GM13977 (cell line): ENCODE measurements at regions not wholly inside any gene's neighbourhood (a gene's known extent, or its start where the extent isn't known, plus 50 kb on each side); places are given as distances from the start of the nearest gene placed in this dataset.

Experiments used
- DNase-seq: peaks from one replicate; pipeline ENCODE4 v3.0.0; 2012; ENCODE audit warnings: low spot score
- CTCF ChIP-seq: IDR thresholded peaks from 2 replicates; pipeline ENCODE4 v1.5.1; 2012; ENCODE audit warnings: mild to moderate bottlenecking, control low read depth; ENCODE audit not compliant: insufficient read depth; ENCODE audit errors: extremely low read depth, missing control alignments
- in situ Hi-C: fragments of 300-500 bp; cut with MboI; formaldehyde crosslinking; loops from one replicate; pipeline ENCODE4 v1.12.0; 2022; ENCODE audit warnings: low sequenced_read_pairs, low pct_unique_long_range_greater_than_20kb, mixed read lengths, inconsistent platforms; ENCODE audit not compliant: unreplicated experiment

GRCh38 chr15:61582092-61582491, 353.0 kb upstream of the RORA start:
- DNase-seq = no peak
- in situ Hi-C loops = no loop called here
- no peak for TF ChIP-seq CTCF

DNA sequence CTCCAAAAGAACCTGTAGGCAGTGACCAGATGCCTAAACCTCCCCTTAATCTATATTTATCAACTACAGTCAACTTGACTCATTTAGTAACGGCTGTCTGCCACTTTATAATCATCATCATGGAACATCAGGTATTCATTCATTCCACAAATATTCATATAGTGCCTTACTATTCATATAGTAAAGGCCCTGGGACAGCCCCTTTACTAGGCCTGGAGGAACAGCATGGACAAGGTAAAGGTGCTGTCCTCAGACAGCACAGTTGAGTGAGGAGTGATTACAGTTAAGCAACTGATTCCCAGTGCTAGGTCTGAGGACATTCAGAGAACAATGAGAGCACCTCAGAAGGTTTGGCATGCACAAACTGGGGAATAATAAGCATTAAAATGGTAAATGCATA, 346.5 kb upstream of the RORA start:
- in situ Hi-C loops = no loop called here
- TF ChIP-seq CTCF = no peak
- DNase-seq = no peak

DNA sequence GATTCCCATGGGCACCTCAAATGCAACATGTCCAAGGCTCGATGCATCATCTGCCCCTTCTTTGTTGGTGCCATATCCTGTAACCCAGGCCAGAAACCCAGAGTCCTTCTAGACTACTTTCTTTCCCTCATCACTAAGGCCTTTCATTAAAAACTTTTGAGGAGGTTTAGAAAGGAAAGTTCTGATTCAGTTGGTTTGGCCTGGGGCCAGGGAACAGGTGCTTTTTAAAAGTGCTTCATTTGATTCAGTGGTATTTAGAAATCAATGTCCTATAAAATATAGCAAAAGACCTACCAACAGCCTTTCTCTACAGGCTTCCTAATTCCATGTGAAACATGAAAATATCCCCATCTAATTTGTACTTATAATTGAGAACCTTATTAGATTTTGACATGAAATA, 341.9 kb upstream of the RORA start:
- in situ Hi-C loops = no loop called here
- no peak for TF ChIP-seq CTCF
- no peak for DNase-seq

DNA sequence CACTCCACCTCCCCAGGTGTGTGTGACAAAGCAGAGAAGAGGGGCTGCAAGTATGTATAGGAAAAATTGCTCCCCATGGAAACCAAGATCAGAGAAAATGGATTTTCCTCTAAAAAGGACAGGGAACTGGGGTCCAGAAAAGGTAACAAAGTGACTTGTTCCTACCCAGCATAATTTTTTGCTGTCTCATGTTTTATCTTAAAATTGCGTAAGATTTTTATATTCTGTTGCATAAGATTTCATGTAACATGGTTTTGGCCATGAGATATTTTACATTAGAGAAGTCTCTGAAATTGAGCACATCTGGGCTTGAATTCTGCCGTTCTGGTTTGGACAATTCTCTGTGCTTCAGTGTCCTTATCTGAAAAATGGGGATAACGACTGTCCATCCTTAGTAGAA, 335.7 kb upstream of the RORA start:
- DNase-seq = no peak
- in situ Hi-C loops = no loop called here
- no peak for TF ChIP-seq CTCF

DNA sequence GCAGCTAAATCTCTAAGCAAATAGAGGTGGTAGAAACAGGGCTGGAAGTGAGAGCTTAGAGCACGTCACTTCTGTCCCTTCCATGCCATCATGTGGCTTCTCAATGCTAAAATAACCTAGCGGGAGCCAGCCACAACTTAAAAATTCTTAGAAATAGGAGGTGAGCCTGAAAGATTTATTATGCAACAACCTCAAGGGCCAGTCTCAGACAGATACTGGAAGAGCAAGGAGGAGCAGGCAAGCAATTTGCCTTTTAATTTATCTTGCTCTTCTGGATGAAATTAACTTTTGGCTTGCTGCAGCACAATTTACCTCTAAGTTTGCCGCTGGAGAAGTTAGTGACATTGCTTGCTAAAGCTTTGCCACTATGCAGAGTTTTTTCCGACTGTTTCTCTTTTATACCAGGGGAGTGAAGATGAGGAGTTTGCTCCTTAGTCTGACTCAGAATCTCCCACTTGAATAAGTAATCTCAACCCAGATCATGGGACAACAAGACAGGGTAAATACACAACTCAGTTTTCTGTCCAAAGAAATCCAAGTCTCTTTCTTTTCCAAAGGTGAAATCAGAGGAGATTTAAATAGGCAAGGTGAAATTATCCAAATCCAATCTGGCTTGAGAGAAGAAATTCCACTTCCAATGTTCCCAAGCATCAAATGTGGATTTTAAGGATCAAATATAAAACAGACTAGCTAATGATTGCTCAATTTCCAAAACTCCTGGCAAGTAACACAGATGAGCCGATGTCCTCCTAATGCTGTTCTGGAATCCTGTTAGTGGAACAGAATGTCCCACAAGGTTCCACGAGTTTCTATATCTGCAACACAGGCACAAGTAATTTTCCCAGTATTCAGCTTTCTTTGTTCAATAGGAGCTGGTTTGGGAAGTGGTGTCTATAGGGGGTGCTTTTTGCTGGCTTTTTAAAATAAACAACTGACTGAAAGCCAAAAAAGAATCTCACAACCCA, 329.4 kb upstream of the RORA start:
- in situ Hi-C loops = no loop called here
- no peak for DNase-seq
- TF ChIP-seq CTCF = no peak

GRCh38 chr15:61556037-61556648, 327.0 kb upstream of the RORA start:
- no peak for DNase-seq
- no peak for TF ChIP-seq CTCF
- in situ Hi-C loops = no loop called here
